Keratinocyte (primary cell): ENCODE measurements at regions not wholly inside any gene's neighbourhood (a gene's known extent, or its start where the extent isn't known, plus 50 kb on each side); places are given as distances from the start of the nearest gene placed in this dataset.

Experiments
- EZH2 ChIP-seq: IDR thresholded peaks from one replicate; pipeline ENCODE4 v1.6.1; 2012; ENCODE audit warnings: inconsistent platforms, mild to moderate bottlenecking, low read length, moderate library complexity
- TF ChIP-seq, protein P1 (sequence below), 3 experiments: IDR thresholded peaks in 1 of 3; conservative IDR thresholded peaks in 1 of 3; optimal IDR thresholded peaks in 1 of 3; 2 replicates in 2 of 3; 3 replicates in 1 of 3; pipeline versions ENCODE3 to v1.5.1; 2011; ENCODE audit warnings: low read length in 3 of 3, mild to moderate bottlenecking in 3 of 3, moderate library complexity in 2 of 3, control low read depth in 1 of 3, inconsistent platforms in 1 of 3; ENCODE audit not compliant: insufficient read depth in 2 of 3; ENCODE audit errors: extremely low read depth in 1 of 3

GRCh38 chr21:16347223-16347622 is 617.4 kb downstream of the USP25 start:
- no peak for TF ChIP-seq EZH2
- TF ChIP-seq, protein P1, sequence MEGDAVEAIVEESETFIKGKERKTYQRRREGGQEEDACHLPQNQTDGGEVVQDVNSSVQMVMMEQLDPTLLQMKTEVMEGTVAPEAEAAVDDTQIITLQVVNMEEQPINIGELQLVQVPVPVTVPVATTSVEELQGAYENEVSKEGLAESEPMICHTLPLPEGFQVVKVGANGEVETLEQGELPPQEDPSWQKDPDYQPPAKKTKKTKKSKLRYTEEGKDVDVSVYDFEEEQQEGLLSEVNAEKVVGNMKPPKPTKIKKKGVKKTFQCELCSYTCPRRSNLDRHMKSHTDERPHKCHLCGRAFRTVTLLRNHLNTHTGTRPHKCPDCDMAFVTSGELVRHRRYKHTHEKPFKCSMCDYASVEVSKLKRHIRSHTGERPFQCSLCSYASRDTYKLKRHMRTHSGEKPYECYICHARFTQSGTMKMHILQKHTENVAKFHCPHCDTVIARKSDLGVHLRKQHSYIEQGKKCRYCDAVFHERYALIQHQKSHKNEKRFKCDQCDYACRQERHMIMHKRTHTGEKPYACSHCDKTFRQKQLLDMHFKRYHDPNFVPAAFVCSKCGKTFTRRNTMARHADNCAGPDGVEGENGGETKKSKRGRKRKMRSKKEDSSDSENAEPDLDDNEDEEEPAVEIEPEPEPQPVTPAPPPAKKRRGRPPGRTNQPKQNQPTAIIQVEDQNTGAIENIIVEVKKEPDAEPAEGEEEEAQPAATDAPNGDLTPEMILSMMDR (optimal IDR thresholded peaks at IDR 0.05 in 1 of 3, IDR thresholded peaks at IDR 0.05 in 1 of 3, conservative IDR thresholded peaks at IDR 0.05 in 1 of 3; ENCODE audit: extremely low read depth in 1 of 3, insufficient read depth in 2 of 3, low read length in 3 of 3) = no peak
